ENCODE measurements at regions not wholly inside any gene's neighbourhood (a gene's known extent, or its start where the extent isn't known, plus 50 kb on each side); places are given as distances from the start of the nearest gene placed in this dataset.
"Not testable (repeated sequence)": the region's sequence is repeated elsewhere in the genome, so short reads cannot be mapped to it uniquely, and the experiment has no call there.

- not testable (repeated sequence) for TF ChIP-seq CTCF (conservative IDR thresholded peaks at IDR 0.05 in 1 of 2, IDR thresholded peaks at IDR 0.05 in 1 of 2; ENCODE audit: low read depth in 1 of 2, low read length in 2 of 2); EZH2 (IDR thresholded peaks at IDR 0.05; ENCODE audit: low read length, missing control alignments)
Observed at GRCh38 chr6:51008693-51009092, 190.0 kb downstream of the TFAP2B start.
